LNCAP (cell line): ENCODE measurements at regions not wholly inside any gene's neighbourhood (a gene's known extent, or its start where the extent isn't known, plus 50 kb on each side); places are given as distances from the start of the nearest gene placed in this dataset.

Source experiments
- TF ChIP-seq, protein P1 (sequence below): fragments of 450-650 bp; IDR thresholded peaks from 2 replicates; pipeline ENCODE4 v1.5.1; 2017; ENCODE audit warnings: mild to moderate bottlenecking

DNA sequence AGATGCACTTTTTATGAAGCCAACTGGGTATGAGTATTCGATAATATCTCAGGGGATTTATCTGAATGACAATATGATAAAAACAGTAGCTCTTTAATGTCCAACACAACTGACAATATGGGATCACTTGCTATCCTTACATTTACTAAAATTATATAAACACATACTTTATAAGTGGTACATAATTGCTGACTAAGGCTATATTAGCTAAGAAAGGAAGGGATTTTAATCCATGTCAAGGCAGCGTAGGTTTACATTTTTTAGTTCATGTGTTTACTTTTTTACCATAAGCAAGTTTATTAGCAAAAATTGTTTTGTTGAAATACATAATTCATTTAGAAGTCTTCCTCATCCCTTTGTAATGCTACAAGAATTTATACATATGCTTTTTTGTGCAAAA lies 796.2 kb downstream of the TLE1 start:
- TF ChIP-seq, protein P1, sequence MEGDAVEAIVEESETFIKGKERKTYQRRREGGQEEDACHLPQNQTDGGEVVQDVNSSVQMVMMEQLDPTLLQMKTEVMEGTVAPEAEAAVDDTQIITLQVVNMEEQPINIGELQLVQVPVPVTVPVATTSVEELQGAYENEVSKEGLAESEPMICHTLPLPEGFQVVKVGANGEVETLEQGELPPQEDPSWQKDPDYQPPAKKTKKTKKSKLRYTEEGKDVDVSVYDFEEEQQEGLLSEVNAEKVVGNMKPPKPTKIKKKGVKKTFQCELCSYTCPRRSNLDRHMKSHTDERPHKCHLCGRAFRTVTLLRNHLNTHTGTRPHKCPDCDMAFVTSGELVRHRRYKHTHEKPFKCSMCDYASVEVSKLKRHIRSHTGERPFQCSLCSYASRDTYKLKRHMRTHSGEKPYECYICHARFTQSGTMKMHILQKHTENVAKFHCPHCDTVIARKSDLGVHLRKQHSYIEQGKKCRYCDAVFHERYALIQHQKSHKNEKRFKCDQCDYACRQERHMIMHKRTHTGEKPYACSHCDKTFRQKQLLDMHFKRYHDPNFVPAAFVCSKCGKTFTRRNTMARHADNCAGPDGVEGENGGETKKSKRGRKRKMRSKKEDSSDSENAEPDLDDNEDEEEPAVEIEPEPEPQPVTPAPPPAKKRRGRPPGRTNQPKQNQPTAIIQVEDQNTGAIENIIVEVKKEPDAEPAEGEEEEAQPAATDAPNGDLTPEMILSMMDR, result no peak

DNA sequence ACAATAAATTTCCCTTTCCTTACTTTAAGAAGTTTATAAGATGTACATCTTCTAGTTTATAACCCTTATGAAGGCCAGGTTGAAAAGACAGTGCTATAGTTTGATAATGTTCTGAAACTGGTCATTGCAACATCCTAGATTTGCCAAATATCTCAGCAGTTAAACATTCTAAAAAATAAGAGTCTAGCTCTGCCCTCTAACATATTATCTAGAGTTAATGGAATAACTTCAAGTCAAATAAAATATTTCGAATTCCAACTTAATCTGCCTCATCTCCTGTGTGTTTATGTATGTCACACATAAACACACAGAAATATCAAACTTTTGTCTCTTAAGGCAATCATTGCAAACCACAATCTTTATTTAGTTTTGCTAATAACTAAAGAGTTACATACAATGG lies 796.6 kb downstream of the TLE1 start:
- TF ChIP-seq, protein P1, result no peak

DNA sequence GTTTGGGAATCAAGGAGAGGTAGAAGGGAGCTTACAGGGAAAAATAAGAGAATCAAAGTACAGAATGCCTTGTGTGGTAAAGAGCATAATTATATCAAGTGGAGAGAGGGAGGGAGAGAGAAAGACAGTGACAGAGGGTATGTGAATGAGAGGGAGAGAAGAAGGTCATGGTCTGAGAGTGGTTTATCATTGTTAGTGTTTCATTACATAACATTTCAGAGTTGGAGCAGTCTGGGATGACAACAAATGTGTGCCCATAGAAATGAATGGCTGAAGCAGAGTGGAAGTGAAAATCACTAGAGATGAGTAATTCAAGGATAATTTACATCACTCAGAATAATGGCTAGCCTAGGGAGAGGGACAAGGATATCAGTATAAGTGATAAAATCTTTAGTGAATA lies 799.2 kb downstream of the TLE1 start:
- TF ChIP-seq, protein P1, result no peak

DNA sequence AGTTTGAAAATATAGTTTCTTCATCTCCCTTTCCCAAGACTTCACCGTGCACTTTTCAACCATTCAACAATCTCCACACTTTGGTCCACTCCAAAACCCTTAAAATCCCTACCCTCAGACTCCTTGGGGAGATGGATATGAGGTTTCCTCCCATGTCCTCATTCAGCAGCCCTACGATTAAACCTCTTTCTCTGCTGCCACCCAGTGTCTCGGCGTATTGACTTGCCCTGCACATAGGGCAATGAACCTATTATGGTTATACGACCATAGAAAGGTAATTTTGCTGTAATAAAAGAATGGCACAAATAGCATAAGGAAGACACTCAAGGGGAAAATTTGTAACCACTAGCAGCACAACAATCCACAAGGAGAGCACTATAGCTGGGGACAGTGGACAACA lies 803.5 kb downstream of the TLE1 start:
- TF ChIP-seq, protein P1, result peak; percentile 22; the same call in 1 of the 2 replicates

DNA sequence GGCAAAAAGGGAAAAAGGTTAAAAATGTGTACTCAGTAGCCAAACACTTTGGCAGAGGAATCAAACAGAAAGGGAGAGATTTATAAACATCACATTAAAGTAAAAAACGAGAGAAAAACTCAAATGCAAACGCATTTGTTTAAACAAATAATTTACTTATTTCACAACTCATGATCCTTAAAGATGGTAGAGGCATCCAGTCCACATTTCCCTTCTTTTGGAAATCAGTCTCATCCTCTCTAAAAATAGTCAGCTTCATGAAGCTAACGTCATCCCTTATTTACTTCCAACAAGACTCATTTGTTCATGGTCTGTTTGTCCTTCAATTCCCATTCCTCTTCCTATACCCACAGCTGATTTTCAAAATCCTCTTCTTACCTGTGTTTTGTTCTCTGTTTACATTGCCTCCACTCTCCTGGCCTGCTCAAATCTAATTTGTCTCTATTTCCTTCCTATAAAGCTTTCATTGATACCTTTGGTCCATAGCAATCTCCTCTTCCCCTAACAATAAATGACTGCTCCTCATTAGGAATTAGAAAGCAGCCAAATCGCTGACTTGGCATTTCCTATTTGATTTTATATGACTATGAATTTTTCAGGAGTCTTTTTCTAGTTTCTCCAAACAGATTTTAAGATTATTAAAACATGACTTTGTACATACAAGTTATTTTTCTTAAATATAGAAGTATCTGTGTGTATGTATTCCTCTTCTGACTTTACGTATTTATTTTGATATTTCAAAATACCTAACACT lies 805.3 kb downstream of the TLE1 start:
- TF ChIP-seq, protein P1, result no peak

DNA sequence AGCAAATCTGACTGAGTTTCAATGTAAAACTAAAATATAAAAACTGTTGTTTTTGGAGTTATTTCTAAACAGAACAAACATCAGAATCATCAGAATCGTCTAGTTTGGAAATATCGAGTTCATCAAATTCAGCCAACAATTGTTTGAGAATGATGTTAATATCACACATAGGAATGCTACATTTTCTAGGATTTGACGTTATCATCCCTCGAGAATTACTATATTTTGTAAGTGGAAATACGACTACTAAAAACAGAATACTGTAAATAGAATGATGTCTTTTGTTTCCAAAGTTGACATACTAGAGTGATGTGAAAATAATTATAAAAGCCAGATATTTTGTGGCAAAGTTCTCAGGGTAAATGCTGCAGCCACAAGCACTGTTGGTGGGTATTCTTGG lies 805.9 kb downstream of the TLE1 start:
- TF ChIP-seq, protein P1, result no peak

DNA sequence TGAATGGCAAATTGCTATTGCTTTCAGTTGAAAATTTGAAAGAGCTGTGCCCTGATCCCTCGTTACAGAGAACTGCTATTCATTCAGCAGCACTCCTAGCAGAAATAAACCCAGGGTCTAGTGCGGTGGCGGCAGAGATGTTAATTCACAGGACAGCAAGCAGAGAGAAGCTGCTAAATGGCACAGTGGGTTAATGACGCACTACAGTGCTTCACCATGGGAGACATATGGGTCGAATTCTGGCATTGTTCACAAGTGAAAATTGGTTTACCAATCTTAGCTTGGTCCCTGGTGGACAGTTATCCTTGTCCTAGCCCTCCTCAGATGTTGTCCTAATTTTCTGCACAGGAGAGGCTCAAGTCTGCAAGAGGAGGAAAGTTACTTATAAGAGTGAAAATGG lies 807.4 kb downstream of the TLE1 start:
- TF ChIP-seq, protein P1, result no peak

DNA sequence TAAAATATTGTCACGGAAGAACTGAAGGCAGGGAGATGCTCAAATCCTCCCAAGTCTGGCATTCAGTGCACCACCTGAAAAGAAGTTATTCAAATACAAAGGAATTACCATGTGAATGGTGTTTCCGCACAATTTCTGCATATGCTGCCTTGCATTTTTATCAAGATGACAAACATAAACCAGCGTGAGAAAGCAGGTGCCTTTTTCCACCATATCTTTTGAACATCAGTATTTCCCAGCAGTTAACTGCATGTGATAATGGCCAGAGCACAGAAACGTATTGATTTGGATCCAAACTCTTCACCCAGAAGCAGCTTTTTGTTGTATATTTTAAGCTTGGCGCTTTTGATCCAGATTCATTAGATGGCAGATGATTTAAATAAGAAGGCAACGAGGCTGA lies 808.0 kb downstream of the TLE1 start:
- TF ChIP-seq, protein P1, result no peak
